Thymus (tissue), 11 donors: ENCODE measurements at regions not wholly inside any gene's neighbourhood (a gene's known extent, or its start where the extent isn't known, plus 50 kb on each side); places are given as distances from the start of the nearest gene placed in this dataset.

Experiments
- DNase-seq, 9 donors: peaks; one replicate each; pipeline ENCODE4 v3.0.0-alpha.2; 2013; ENCODE audit warnings: low spot score in 9 of 9, low read depth in 6 of 9, missing footprints in 1 of 9
- H3K27ac ChIP-seq, 2 donors: one replicate each; pipeline ENCODE4 v1.5.1; 2013; ENCODE audit warnings: control low read depth in 1 of 2, low read depth in 1 of 2, low read length in 1 of 2, mild to moderate bottlenecking in 1 of 2, moderate library complexity in 1 of 2
- H3K27me3 ChIP-seq, 2 donors: one replicate each; pipeline ENCODE4 v1.5.1; 2013; ENCODE audit warnings: low read length in 1 of 2; ENCODE audit not compliant: control insufficient read depth in 2 of 2, insufficient read depth in 1 of 2
- H3K36me3 ChIP-seq, 2 donors: one replicate each; pipeline ENCODE4 v1.5.1; 2013; ENCODE audit warnings: low read length in 1 of 2, mild to moderate bottlenecking in 1 of 2, moderate library complexity in 1 of 2; ENCODE audit not compliant: control insufficient read depth in 2 of 2, insufficient read depth in 2 of 2
- H3K4me1 ChIP-seq, 2 donors: one replicate each; pipeline ENCODE4 v1.5.1; 2013; ENCODE audit warnings: low read length in 2 of 2; ENCODE audit not compliant: control insufficient read depth in 2 of 2, insufficient read depth in 2 of 2
- H3K4me3 ChIP-seq, 2 donors: one replicate each; pipeline ENCODE4 v1.5.1; 2013; ENCODE audit warnings: low read length in 2 of 2, control low read depth in 1 of 2, mild to moderate bottlenecking in 1 of 2
- H3K9me3 ChIP-seq, 2 donors: one replicate each; pipeline ENCODE4 v1.5.1; 2013; ENCODE audit warnings: low read length in 1 of 2, mild to moderate bottlenecking in 1 of 2; ENCODE audit not compliant: control insufficient read depth in 2 of 2, insufficient read depth in 1 of 2
- WGBS: extraction: QIAGEN DNeasy Blood & Tissue Kit; methylation state at CpG from one replicate; pipeline ENCODE4 v1.1.7; 2013; 5-methylcytosine and 5-hydroxymethylcytosine counted together
- donor health status: healthy.

GRCh38 chr21:22409571-22409970, 1411.4 kb downstream of the NCAM2 start:
- Histone ChIP-seq H3K4me3 (no peak overlapping the region), H3K36me3 (no peaks in the 10 kb centered on the region), H3K27me3 (no peaks in the 10 kb centered on the region), H3K9me3 (no peaks in the 10 kb centered on the region), H3K27ac (no peak overlapping the region), H3K4me1 (no peaks in the 10 kb centered on the region)
- WGBS = 87% methylated on average over 2 of the region's 2 CpGs
- no peak for DNase-seq

GRCh38 chr21:22416555-22416954, 1418.3 kb downstream of the NCAM2 start:
- Histone ChIP-seq H3K36me3 (no peaks in the 10 kb centered on the region), H3K4me3 (no peak overlapping the region), H3K27me3 (no peaks in the 10 kb centered on the region), H3K27ac (no peak overlapping the region), H3K4me1 (peaks cover 9% of the 10 kb centered on the region in 2 donors), H3K9me3 (no peaks in the 10 kb centered on the region)
- no peak for DNase-seq
- 96% methylated on average over 1 of the region's 1 CpG for WGBS

- Histone ChIP-seq H3K36me3 (no peaks in the 10 kb centered on the region), H3K4me3 (peak overlapping the region in 1 of 2 donors; percentile 36), H3K27ac (peak overlapping the region; percentile 84 to 86), H3K27me3 (no peaks in the 10 kb centered on the region), H3K9me3 (no peaks in the 10 kb centered on the region), H3K4me1 (peaks cover 13 to 18% of the 10 kb centered on the region in 2 donors)
- peak; percentile 27 to 86 (median 60) for DNase-seq
- WGBS = 7% methylated on average over 6 of the region's 6 CpGs
These were observed 1423.4 kb downstream of the NCAM2 start for GRCh38 chr21:22421416-22422180.

DNA sequence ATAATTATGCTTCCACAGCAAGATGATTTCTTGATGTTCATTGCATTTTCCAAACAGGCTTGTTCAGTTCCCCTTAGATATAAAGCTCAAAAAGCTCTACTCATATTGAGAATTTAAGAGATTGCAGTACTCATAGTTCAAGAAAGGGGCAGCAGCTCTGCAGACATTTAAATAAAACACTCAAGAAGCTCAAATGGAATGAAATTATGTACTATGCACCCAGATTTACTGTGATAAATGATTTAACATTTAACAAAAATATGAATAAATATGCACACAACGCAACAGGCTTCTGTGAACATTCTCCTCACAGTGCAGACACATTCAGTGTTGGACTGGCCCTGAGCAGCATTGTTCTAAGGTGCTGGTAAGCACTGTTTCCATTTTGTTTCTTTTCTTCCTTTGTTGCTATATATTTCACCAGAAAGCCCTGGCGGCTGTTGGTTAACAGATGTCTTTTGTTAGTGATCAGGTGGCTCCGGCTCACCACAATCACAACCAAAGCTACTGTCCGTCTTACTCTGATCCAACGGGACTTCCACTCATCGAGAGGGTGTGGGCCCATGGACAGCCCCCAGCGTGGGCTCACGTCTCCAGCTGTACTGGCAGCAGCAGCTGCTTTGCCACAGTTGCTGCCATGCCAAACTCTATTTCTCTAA, 1440.3 kb downstream of the NCAM2 start:
- Histone ChIP-seq H3K27ac (no peak overlapping the region), H3K4me3 (no peak overlapping the region), H3K9me3 (no peaks in the 10 kb centered on the region), H3K27me3 (no peaks in the 10 kb centered on the region), H3K36me3 (no peaks in the 10 kb centered on the region), H3K4me1 (no peaks in the 10 kb centered on the region)
- WGBS = 74% methylated on average over 8 of the region's 8 CpGs
- no peak for DNase-seq

DNA sequence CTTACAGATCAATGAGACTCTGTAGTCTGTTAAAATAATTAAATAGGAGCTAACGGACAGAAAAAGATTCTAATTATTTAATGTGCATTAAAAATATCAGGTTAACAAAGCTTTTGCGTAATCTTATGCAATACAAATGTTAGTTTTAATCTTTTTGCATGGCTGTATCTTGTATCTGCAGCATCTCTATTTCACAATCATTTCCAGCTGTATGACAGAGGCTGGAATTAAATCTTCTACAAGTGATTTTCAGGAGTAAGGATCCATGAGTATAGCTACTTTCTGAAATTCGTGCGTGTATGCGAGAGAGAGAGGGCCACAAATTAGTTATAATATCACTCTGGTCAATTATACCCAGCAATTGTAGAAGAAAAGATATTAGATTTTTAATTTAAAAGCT, 1446.8 kb downstream of the NCAM2 start:
- Histone ChIP-seq H3K9me3 (no peaks in the 10 kb centered on the region), H3K4me1 (no peaks in the 10 kb centered on the region), H3K27ac (no peak overlapping the region), H3K27me3 (no peaks in the 10 kb centered on the region), H3K4me3 (no peak overlapping the region), H3K36me3 (no peaks in the 10 kb centered on the region)
- DNase-seq = no peak
- WGBS = 82% methylated on average over 5 of the region's 5 CpGs

GRCh38 chr21:22450507-22450906, 1452.3 kb downstream of the NCAM2 start:
- H3K4me3 ChIP-seq = no peak overlapping the region
- H3K9me3 ChIP-seq = no peaks in the 10 kb centered on the region
- no peaks in the 10 kb centered on the region for H3K27me3 ChIP-seq
- no peak overlapping the region for H3K27ac ChIP-seq
- DNase-seq = no peak
- H3K36me3 ChIP-seq = no peaks in the 10 kb centered on the region
- H3K4me1 ChIP-seq = no peaks in the 10 kb centered on the region
- 97% methylated on average over 1 of the region's 1 CpG for WGBS

- no peaks in the 10 kb centered on the region for H3K4me1 ChIP-seq
- 91% methylated on average over 2 of the region's 2 CpGs for WGBS
- no peak overlapping the region for H3K4me3 ChIP-seq
- DNase-seq = no peak
- no peaks in the 10 kb centered on the region for H3K36me3 ChIP-seq
- H3K27me3 ChIP-seq = no peaks in the 10 kb centered on the region
- no peaks in the 10 kb centered on the region for H3K9me3 ChIP-seq
- H3K27ac ChIP-seq = no peak overlapping the region
These were observed 1458.0 kb downstream of the NCAM2 start for GRCh38 chr21:22456241-22456640.

- DNase-seq = no peak
- 98% methylated on average over 1 of the region's 1 CpG for WGBS
- H3K9me3 ChIP-seq = no peaks in the 10 kb centered on the region
- H3K27ac ChIP-seq = no peak overlapping the region
- H3K27me3 ChIP-seq = no peaks in the 10 kb centered on the region
- no peaks in the 10 kb centered on the region for H3K36me3 ChIP-seq
- H3K4me1 ChIP-seq = no peaks in the 10 kb centered on the region
- no peak overlapping the region for H3K4me3 ChIP-seq
These were observed 1470.7 kb downstream of the NCAM2 start for GRCh38 chr21:22468893-22469292.

GRCh38 chr21:22474403-22474802, 1476.2 kb downstream of the NCAM2 start:
- no peak for DNase-seq
- Histone ChIP-seq H3K4me1 (no peaks in the 10 kb centered on the region), H3K36me3 (no peaks in the 10 kb centered on the region), H3K9me3 (no peaks in the 10 kb centered on the region), H3K27ac (no peak overlapping the region), H3K4me3 (no peak overlapping the region), H3K27me3 (no peaks in the 10 kb centered on the region)
- WGBS = 96% methylated on average over 1 of the region's 1 CpG
